CD14-positive monocyte (primary cell): ENCODE measurements at regions not wholly inside any gene's neighbourhood (a gene's known extent, or its start where the extent isn't known, plus 50 kb on each side); places are given as distances from the start of the nearest gene placed in this dataset.

ENCODE experiments used
- DNase-seq, 3 donors: peaks; one replicate each; pipeline ENCODE4 v3.0.0-alpha.2; 2011 to 2022
- H2AFZ ChIP-seq: 2 replicates; pipeline ENCODE4 v1.6.0; 2012; ENCODE audit warnings: mild to moderate bottlenecking, low read depth, low read length, inconsistent platforms; ENCODE audit not compliant: insufficient read depth, poor library complexity, severe bottlenecking
- H3K27ac ChIP-seq, 2 donors: 1 replicate in 1 of 2; 2 replicates in 1 of 2; pipeline ENCODE4 v1.5.1; 2012 to 2013; ENCODE audit warnings: low read length in 2 of 2, control low read depth in 1 of 2, inconsistent platforms in 1 of 2, low read depth in 1 of 2, mild to moderate bottlenecking in 1 of 2
- H3K27me3 ChIP-seq, 2 donors: one replicate each; pipeline versions ENCODE4 v1.6.0 to v1.6.1; 2011 to 2013; ENCODE audit warnings: low read length in 2 of 2; ENCODE audit not compliant: control insufficient read depth in 2 of 2, insufficient read depth in 2 of 2
- H3K36me3 ChIP-seq, 2 donors: replicated peaks in 1 of 2; 1 replicate in 1 of 2; 2 replicates in 1 of 2; pipeline versions ENCODE4 v1.5.1 to v1.6.1; 2012 to 2013; ENCODE audit warnings: low read length in 2 of 2, control low read depth in 1 of 2, inconsistent platforms in 1 of 2, mild to moderate bottlenecking in 1 of 2; ENCODE audit not compliant: insufficient read depth in 2 of 2, control insufficient read depth in 1 of 2
- H3K4me1 ChIP-seq, 2 donors: 1 replicate in 1 of 2; 2 replicates in 1 of 2; pipeline versions ENCODE4 v1.5.1 to v1.6.1; 2012 to 2013; ENCODE audit warnings: low read length in 2 of 2, control low read depth in 1 of 2, inconsistent platforms in 1 of 2, mild to moderate bottlenecking in 1 of 2, moderate library complexity in 1 of 2; ENCODE audit not compliant: insufficient read depth in 2 of 2, control insufficient read depth in 1 of 2
- H3K4me2 ChIP-seq: replicated peaks from 2 replicates; pipeline ENCODE3; 2012; ENCODE audit warnings: low read length, moderate library complexity, mild to moderate bottlenecking; ENCODE audit not compliant: poor library complexity, severe bottlenecking; ENCODE audit errors: extremely low read depth
- H3K4me3 ChIP-seq, 3 experiments: fragments of 200-600 bp in 1 of 3; sonication (generic) in 1 of 3; replicated peaks in 1 of 3; 1 replicate in 2 of 3; 2 replicates in 1 of 3; pipeline ENCODE4 v1.5.1; 2011 to 2013; ENCODE audit warnings: low read length in 3 of 3, mild to moderate bottlenecking in 3 of 3, control low read depth in 2 of 3, low read depth in 2 of 3, inconsistent platforms in 1 of 3, moderate library complexity in 1 of 3
- H3K79me2 ChIP-seq: 2 replicates; pipeline ENCODE4 v1.6.0; 2012; ENCODE audit warnings: mild to moderate bottlenecking, control low read depth, inconsistent platforms, low read length, moderate library complexity; ENCODE audit not compliant: insufficient read depth
- H3K9ac ChIP-seq: 2 replicates; pipeline ENCODE4 v1.6.0; 2017; ENCODE audit warnings: low read length, mild to moderate bottlenecking; ENCODE audit not compliant: insufficient read depth, poor library complexity, severe bottlenecking
- H3K9me3 ChIP-seq, 2 donors: replicated peaks in 1 of 2; 1 replicate in 1 of 2; 2 replicates in 1 of 2; pipeline versions ENCODE4 v1.5.1 to v1.6.1; 2012 to 2013; ENCODE audit warnings: low read length in 2 of 2, control low read depth in 1 of 2; ENCODE audit not compliant: control insufficient read depth in 1 of 2, insufficient read depth in 1 of 2
- H4K20me1 ChIP-seq: 2 replicates; pipeline ENCODE4 v1.6.0; 2012; ENCODE audit warnings: mild to moderate bottlenecking, low read length, control low read depth, moderate library complexity; ENCODE audit not compliant: insufficient read depth
- H3K27ac Mint-ChIP-seq, 7 donors: one replicate each; pipeline ENCODE4 v1.8.0; 2020; ENCODE audit warnings: mild to moderate bottlenecking in 7 of 7, mixed read lengths in 7 of 7, moderate library complexity in 6 of 7, inconsistent platforms in 2 of 7
- H3K27me3 Mint-ChIP-seq, 3 donors: one replicate each; pipeline ENCODE4 v1.8.0; 2021 to 2022; ENCODE audit warnings: low read depth in 3 of 3, mild to moderate bottlenecking in 3 of 3, mixed read lengths in 3 of 3, moderate library complexity in 3 of 3, inconsistent platforms in 1 of 3
- H3K36me3 Mint-ChIP-seq, 2 donors: one replicate each; pipeline ENCODE4 v1.8.0; 2020; ENCODE audit warnings: mixed read lengths in 2 of 2, inconsistent platforms in 1 of 2, mild to moderate bottlenecking in 1 of 2
- H3K4me1 Mint-ChIP-seq: one replicate; pipeline ENCODE4 v1.8.0; 2020; ENCODE audit warnings: mild to moderate bottlenecking, mixed read lengths
- H3K4me3 Mint-ChIP-seq, 2 donors: one replicate each; pipeline ENCODE4 v1.8.0; 2020; ENCODE audit warnings: mild to moderate bottlenecking in 2 of 2, mixed read lengths in 2 of 2, moderate library complexity in 1 of 2
- H3K9me3 Mint-ChIP-seq, 7 donors: one replicate each; pipeline ENCODE4 v1.8.0; 2020 to 2022; ENCODE audit warnings: mixed read lengths in 7 of 7, mild to moderate bottlenecking in 6 of 7, moderate library complexity in 6 of 7, inconsistent platforms in 2 of 7
- WGBS: methylation state at CpG from one replicate; pipeline ENCODE4 v1.1.5; 2013; ENCODE audit warnings: missing lambda C conversion rate; ENCODE audit not compliant: insufficient coverage; 5-methylcytosine and 5-hydroxymethylcytosine counted together
- intact Hi-C, 2 donors: fragments of 100-400 bp; cut with micrococcal nuclease; formaldehyde crosslinking; loops; one replicate each; pipeline versions ENCODE4 v1.15.0 to v1.15.1; 2023
- TF ChIP-seq, protein P1 (sequence below): fragments of 200-600 bp; IDR thresholded peaks from one replicate; pipeline ENCODE4 v1.8.0; 2022; ENCODE audit warnings: antibody characterized with exemption, mild to moderate bottlenecking

DNA sequence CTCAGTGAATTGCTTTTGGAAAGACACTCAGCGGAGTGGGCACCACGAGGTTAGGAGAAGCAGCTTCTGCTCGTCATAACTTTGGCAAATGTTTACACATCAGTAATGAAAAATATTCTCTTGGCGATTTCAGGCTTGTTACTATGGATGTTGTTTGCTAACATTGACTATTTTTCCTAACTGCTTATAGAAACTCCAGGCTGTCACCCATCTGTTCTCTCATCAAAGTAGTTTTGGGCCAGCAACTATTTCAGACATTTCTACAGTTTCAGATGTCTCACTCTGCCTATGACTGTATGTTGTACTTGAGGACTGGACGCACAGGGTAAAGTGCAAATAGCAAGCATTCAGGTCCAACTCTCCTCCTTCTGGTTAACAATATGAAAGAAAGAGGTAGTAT is 346.7 kb downstream of the TRIML1 start:
- H3K4me1 ChIP-seq: no peaks in the 10 kb centered on the region
- no peak for DNase-seq
- H3K9me3 ChIP-seq: peaks cover 0 to 8% of the 10 kb centered on the region in 2 donors
- no peaks in the 10 kb centered on the region for H3K27me3 ChIP-seq
- WGBS: 83% methylated on average over 1 of the region's 5 CpGs
- H3K27me3 Mint-ChIP-seq: no peaks in the 10 kb centered on the region
- peaks cover 5 to 18% (median 8%) of the 10 kb centered on the region in 7 donors for H3K9me3 Mint-ChIP-seq
- H3K27ac ChIP-seq: no peak overlapping the region
- H3K9ac ChIP-seq: no peak overlapping the region
- no peak overlapping the region for H3K27ac Mint-ChIP-seq
- no peak overlapping the region for H3K4me2 ChIP-seq
- no peaks in the 10 kb centered on the region for H3K79me2 ChIP-seq
- H4K20me1 ChIP-seq: no peaks in the 10 kb centered on the region
- H3K36me3 Mint-ChIP-seq: no peaks in the 10 kb centered on the region
- H3K4me3 ChIP-seq: no peak overlapping the region
- H3K4me3 Mint-ChIP-seq: no peak overlapping the region
- no peaks in the 10 kb centered on the region for H3K4me1 Mint-ChIP-seq
- TF ChIP-seq, protein P1, sequence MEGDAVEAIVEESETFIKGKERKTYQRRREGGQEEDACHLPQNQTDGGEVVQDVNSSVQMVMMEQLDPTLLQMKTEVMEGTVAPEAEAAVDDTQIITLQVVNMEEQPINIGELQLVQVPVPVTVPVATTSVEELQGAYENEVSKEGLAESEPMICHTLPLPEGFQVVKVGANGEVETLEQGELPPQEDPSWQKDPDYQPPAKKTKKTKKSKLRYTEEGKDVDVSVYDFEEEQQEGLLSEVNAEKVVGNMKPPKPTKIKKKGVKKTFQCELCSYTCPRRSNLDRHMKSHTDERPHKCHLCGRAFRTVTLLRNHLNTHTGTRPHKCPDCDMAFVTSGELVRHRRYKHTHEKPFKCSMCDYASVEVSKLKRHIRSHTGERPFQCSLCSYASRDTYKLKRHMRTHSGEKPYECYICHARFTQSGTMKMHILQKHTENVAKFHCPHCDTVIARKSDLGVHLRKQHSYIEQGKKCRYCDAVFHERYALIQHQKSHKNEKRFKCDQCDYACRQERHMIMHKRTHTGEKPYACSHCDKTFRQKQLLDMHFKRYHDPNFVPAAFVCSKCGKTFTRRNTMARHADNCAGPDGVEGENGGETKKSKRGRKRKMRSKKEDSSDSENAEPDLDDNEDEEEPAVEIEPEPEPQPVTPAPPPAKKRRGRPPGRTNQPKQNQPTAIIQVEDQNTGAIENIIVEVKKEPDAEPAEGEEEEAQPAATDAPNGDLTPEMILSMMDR: no peak
- intact Hi-C loops: no loop called here
- H2AFZ ChIP-seq: no peak overlapping the region
- H3K36me3 ChIP-seq: no peaks in the 10 kb centered on the region

DNA sequence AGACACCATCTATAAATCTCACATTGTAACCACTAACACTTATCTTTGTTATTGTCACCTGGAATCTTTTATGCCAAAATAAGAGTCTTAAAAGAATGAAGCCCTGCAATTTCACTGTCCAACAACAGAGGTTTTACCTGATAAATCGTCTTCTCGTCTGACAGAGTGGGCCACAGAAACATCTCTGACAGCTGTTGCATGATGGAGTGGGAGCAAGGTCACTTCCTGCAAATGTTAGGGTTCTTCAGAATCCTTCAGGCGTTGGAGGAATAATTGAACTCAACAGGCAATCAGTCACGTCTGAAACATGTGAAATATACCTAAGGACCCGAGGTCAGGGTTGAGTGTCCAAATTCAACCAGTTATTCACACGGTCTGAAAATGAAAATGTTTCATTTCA is 353.6 kb downstream of the TRIML1 start:
- intact Hi-C loops: no loop called here
- TF ChIP-seq, protein P1: no peak
- Histone ChIP-seq H3K4me1 (no peaks in the 10 kb centered on the region), H3K9me3 (peaks cover 14 to 25% of the 10 kb centered on the region in 2 donors), H4K20me1 (no peaks in the 10 kb centered on the region), H3K4me3 (no peak overlapping the region), H3K79me2 (no peaks in the 10 kb centered on the region), H2AFZ (no peak overlapping the region), H3K9ac (no peak overlapping the region), H3K27me3 (no peaks in the 10 kb centered on the region), H3K27ac (no peak overlapping the region), H3K36me3 (no peaks in the 10 kb centered on the region), H3K4me2 (no peak overlapping the region)
- peaks cover 4 to 21% (median 17%) of the 10 kb centered on the region in 7 donors for H3K9me3 Mint-ChIP-seq
- WGBS: 84% methylated on average over 5 of the region's 6 CpGs
- no peaks in the 10 kb centered on the region for H3K4me1 Mint-ChIP-seq
- H3K27me3 Mint-ChIP-seq: peaks cover 0 to 1% (median 0%) of the 10 kb centered on the region in 3 donors
- no peak overlapping the region for H3K27ac Mint-ChIP-seq
- no peaks in the 10 kb centered on the region for H3K36me3 Mint-ChIP-seq
- DNase-seq: no peak
- H3K4me3 Mint-ChIP-seq: no peak overlapping the region
